ENCODE measurements at regions not wholly inside any gene's neighbourhood (a gene's known extent, or its start where the extent isn't known, plus 50 kb on each side); places are given as distances from the start of the nearest gene placed in this dataset.

DNA sequence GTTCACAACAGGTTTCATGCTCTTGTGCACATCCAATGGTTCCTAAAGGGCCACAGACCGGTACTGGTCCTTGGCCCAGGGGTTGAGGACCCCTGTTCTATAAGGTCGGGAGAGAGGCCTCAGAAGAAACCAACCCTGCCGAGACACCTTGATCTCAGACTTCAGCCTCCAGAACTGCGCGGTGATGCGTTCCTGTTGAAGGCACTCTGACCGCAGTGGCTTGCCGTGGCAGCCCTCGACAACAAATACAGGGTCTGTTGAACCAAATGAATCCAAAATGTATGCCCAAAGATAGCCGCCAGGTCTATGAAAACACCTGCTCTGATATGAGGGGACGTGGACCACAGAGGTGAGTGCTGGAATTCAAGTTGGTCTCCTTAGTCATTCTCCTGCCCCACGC is 389.8 kb downstream of the SEC14L1 start (continued):
- no peak for TF ChIP-seq SAP30 (IDR thresholded peaks at IDR 0.05; ENCODE audit: insufficient read depth, insufficient replicate concordance, low read length)
- TF ChIP-seq CREB1 (IDR thresholded peaks at IDR 0.05) = no peak
- no peak for TF ChIP-seq NANOG (IDR thresholded peaks at IDR 0.05; ENCODE audit: insufficient read depth, low read depth, low read length, poor library complexity, severe bottlenecking)
- no peak for TF ChIP-seq RNF2 (IDR thresholded peaks at IDR 0.05; ENCODE audit: borderline replicate concordance, low read depth, low read length, missing control alignments, poor library complexity, severe bottlenecking)
- TF ChIP-seq CTBP2 (IDR thresholded peaks at IDR 0.05; ENCODE audit: borderline replicate concordance, insufficient read depth, insufficient read length, low read length) = no peak
- TF ChIP-seq RBBP5 (IDR thresholded peaks at IDR 0.05; ENCODE audit: borderline replicate concordance, low read depth, low read length) = no peak
